ENCODE measurements at regions not wholly inside any gene's neighbourhood (a gene's known extent, or its start where the extent isn't known, plus 50 kb on each side); places are given as distances from the start of the nearest gene placed in this dataset.

- H3K36me3 ChIP-seq (ENCODE audit: control insufficient read depth in 2 of 2, insufficient read depth in 2 of 2, low read length in 1 of 2): no peaks in the 10 kb centered on the region
- RAD21 ChIA-PET (ENCODE audit: unreplicated experiment): no interaction called here
- H3K27me3 ChIP-seq (replicated peaks in 1 of 2; ENCODE audit: control insufficient read depth in 2 of 2, insufficient read depth in 2 of 2, low read length in 1 of 2): no peaks in the 10 kb centered on the region
- no peaks in the 10 kb centered on the region for H3K9me3 ChIP-seq (replicated peaks; ENCODE audit: control insufficient read depth, insufficient read depth, low read length)
- H2AFZ ChIP-seq (ENCODE audit: control insufficient read depth, low read depth, low read length): no peak overlapping the region
- DNase-seq (ENCODE audit: low read depth, low spot score) (no peak), ATAC-seq (no peak), FAIRE-seq (no peak)
- BruUV-seq (replicated peaks): no TSS peak
- H3K79me2 ChIP-seq (ENCODE audit: control insufficient read depth, insufficient read depth, low read length): no peaks in the 10 kb centered on the region
- CTCF ChIA-PET: interaction anchor here (1.8 kb wide), 1 partner anchor 55 kb away, joined by 6 read pairs; no protein-coding TSS in a partner anchor
- no peaks in the 10 kb centered on the region for H4K20me1 ChIP-seq (ENCODE audit: control insufficient read depth, insufficient read depth)
- POLR2A ChIA-PET: no interaction called here
- no peak for TF ChIP-seq BMI1 (IDR thresholded peaks at IDR 0.05; ENCODE audit: borderline replicate concordance)
- TF ChIP-seq ZNF384 (IDR thresholded peaks at IDR 0.05; ENCODE audit: borderline replicate concordance, low read depth, low read length): no peak
- peak; percentile 82 for TF ChIP-seq ZBTB40 (IDR thresholded peaks at IDR 0.05; ENCODE audit: borderline replicate concordance)
- H3K4me3 ChIP-seq: no peak overlapping the region
- peaks cover 21% of the 10 kb centered on the region for H3K4me1 ChIP-seq (ENCODE audit: control insufficient read depth, insufficient read depth, low read length)
- intact Hi-C loops (cut with micrococcal nuclease; ENCODE audit: unreplicated experiment): no loop called here
- H3K9ac ChIP-seq (ENCODE audit: control insufficient read depth, insufficient read depth, low read length): no peak overlapping the region
- H3K4me2 ChIP-seq (ENCODE audit: control insufficient read depth, insufficient read depth): no peak overlapping the region
- in situ Hi-C loops (cut with MboI): no loop called here
- no peak overlapping the region for H3K27ac ChIP-seq (ENCODE audit: control insufficient read depth, insufficient read depth)
- SMC1A ChIA-PET (ENCODE audit: uncharacterized antibody, unreplicated experiment): interaction anchor here (1.7 to 12.2 kb wide), 2 partner anchors 11 to 49 kb away, joined by 8 to 423 read pairs; no protein-coding TSS in a partner anchor
These were observed 182.2 kb downstream of the PALM2AKAP2 start for GRCh38 chr9:109962215-109962614.
